ENCODE measurements at regions not wholly inside any gene's neighbourhood (a gene's known extent, or its start where the extent isn't known, plus 50 kb on each side); places are given as distances from the start of the nearest gene placed in this dataset.

GRCh38 chr9:80369641-80370040 lies 797.9 kb downstream of the TLE4 start:
- TF ChIP-seq CTCF (IDR thresholded peaks at IDR 0.05; ENCODE audit: insufficient read depth, low read length, poor library complexity, severe bottlenecking), result no peak
- TF ChIP-seq EZH2phosphoT487 (conservative IDR thresholded peaks at IDR 0.05; ENCODE audit: low read length), result no peak
